ENCODE measurements at regions not wholly inside any gene's neighbourhood (a gene's known extent, or its start where the extent isn't known, plus 50 kb on each side); places are given as distances from the start of the nearest gene placed in this dataset.

DNA sequence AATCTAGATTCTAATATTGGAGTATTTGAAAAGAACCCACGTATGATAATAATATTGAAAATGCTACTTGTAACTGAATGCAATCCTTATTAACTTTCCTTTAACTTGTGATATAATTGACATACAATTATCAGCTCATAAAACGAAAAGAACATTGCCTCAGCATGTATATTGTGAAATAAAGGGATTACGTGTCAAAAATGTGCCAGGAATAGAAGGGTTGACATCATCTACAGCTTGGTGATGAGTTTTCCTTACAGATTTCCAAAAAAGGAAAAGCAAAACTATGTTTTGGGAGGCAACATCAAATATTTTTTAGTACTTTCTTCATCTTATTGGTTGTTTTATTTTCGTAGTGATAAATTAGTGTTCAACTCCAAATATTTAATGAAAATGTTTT is 266.0 kb upstream of the PTGER4 start:
- DNase-seq, result no peak

DNA sequence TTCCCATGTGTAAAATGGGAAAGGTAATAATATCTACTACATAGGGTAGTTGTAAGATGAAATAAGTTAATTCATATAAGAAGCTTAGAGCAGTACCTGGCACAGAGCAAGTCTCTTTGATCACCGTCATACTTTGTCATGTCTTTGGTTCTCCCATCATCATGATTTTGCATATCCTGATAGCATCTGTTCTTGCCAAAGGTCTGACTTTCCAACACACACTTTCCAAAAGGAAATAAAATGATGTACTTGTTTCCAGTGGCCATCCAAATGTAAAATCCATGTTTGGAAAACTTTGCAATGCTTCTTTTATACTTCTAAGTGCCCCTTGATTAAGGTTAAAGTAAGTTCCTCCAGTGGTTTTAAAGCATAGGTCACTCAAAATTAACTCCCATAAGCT is 266.9 kb upstream of the PTGER4 start:
- no peak for DNase-seq

DNA sequence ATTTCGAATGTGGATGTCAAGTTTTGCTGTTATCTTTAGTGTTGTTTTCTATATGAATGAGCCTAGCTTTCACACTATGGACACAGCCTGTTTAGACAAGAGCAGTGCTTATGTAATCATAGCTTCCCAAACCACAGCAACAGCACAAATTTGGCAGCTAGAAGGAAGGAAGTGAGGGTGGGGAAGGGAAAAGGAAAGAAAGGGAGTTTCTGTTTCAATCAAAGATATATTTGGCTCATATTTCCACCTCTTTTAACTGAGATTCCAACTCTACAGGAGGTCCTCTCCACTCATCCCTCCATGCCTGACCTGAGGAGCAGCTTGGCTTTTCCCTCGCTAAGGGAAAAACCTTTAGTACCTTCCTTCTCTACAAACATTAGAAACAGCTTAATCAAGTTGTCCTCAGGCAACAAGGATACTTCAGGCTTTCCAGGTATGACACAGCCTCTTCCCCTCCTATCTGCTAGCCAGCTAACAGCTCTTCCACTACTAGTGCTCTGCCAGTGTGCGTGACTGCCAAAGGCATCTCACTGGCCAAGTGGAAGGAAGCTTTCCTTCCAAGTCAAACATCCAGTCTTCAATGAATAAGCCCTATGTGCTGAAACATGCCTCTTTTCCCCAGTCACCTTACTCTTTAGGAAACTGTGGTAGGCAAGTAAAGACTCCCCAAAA is 268.6 kb upstream of the PTGER4 start:
- no peak for DNase-seq

DNA sequence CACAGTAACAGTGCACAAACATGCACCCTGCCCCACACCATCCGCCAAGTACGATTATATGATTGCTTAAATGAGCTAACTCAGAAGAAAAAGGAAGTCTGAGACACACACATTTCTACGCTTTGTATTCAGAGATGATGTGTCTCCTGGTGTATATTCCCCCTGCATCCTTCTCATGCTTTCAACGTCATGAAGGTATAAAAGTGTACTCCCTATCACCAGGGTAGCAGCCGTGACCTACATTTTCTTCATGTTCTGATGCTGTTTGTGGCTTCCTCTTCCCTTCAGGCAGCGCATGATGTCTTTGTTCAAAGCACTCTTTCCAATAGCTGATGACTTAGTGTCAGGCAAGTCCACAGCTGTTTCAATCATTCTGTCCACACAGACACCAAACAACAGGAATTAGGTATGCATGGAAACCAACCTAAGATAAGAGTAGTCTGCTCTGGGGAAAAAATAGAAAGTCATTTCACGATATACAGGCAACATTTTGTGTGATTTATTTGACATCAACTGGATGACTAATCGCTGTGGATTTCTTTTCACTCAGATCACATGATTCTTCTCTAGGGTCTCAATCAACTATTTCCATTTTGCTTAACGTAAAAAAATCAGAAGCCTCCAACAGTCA is 269.4 kb upstream of the PTGER4 start:
- DNase-seq, result no peak

DNA sequence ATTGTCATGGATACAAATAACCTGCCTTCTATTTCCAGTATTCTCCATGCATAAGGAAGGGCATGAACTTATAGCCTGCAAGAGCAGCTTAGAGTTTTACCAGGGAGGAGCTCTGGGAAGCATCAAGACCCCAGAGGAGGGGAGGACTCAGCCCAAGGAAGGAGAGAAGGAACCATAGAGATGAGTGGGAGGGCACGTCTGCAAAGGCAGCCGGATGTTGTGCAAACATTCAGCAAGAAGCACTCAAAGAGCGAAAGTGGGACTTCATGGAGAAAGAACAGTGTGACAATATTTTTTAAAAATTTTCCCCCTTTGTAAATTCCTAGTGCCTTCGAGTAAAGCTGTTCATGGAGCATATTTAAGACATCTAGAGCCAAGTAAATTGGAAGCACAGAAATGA is 270.1 kb upstream of the PTGER4 start:
- no peak for DNase-seq

DNA sequence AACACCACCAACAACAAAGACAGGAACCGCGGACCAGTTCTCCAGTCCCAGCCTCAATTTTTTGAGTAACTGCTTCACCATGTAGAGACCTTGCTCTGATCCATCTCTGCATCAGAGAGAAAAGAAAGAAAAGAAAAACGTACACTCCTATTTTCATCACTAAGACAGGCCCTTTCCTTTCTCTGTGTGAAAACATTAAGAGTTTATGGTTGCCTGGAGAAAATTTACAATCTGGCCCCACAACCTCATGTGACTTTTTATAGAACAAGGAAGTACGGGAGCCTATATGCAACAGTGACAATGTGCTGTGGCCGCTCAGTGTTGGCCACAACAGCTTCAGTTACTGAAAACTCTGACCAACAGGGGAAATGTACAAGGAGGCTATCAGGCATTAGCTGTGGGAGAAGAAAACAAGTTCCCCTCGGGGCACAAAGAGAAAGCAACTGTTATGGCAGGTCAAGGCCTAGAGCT is 272.9 kb upstream of the PTGER4 start:
- DNase-seq, result no peak

DNA sequence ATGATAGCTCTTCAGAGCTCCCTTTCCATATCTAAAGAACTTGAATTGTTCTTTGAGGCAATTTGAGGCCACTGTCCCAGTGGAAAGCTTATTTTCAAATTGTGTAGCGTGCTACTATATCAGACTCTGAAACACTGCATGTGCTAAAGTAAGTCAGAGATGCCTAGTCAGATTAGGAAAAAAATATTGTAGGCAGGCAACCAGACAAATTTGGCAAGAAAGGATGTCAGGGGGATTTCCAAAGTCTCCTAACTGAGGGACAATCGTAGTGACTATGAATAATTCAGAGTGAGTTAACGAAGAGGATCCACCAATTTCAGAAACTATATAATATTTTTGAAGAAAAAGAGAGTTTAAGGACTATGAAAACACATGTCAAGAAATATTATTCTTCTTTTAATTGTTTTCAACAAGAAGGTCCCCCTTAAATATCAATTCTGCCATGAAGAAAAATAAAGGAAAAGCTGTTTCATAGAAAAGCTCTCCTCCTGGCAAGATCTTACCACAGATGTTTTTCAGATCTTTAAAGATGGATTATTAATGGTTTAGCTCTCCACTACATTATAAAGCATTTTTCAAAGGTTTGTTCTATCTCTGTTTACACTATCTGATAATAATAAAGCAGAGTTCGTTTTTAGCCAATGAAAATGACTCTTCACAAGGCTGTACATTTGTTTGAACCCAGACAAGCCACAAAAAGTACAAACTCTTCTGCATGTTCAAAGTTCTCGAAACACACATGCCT is 273.5 kb upstream of the PTGER4 start:
- DNase-seq, result no peak

DNA sequence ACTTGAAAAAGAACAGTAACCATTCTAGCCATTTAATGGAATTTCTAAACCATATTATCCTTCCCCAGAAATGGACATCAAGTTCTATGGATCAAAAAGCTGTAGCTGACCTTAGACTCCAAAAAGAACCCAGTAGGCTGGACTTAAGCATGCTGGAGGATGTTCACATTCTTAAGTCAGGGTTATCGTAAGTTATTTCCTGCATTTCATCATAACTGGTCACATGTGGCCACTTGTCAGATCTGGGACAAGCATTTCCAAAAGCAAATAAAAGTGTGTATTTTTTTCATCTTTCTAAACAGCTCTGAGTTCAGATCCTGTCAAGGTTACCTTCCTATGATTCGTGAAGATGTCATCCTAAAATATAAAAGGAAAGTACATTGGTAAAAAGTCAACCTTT is 274.5 kb upstream of the PTGER4 start:
- DNase-seq, result no peak

DNA sequence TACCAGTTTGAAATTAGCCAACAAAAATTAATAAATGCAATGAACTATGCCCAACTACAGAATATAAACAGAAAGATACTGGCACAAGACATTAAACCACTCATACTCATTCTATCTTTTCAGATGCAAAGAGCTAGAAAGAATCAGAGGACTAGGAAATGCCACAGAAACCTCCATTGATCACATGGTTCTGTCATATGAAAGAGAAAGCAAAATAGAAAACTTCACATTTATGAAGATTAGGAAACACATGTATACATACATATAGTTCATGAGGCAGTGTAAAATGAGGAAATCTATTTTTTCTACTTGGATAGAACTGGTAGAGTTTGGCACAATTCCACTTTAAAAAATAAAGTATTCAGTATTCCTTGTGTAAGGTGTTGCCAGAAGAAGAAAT is 275.1 kb upstream of the PTGER4 start:
- DNase-seq, result no peak

DNA sequence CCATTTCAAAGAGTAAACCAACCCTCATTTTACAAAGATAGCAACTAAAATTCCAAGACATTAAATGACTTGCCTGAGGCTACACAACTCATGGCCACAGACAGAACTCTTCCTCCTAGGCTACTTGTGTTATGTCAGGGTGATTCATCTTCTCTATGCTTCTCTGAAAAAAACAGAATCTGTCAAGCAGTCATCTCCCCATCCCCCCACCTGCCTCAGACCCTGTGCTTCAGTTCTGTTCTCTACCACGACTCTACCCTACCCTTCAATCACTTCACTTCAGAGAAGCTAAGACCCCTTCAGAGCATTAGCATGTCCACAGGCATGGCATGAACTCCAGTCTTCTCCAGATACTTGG is 277.7 kb upstream of the PTGER4 start:
- no peak for DNase-seq

DNA sequence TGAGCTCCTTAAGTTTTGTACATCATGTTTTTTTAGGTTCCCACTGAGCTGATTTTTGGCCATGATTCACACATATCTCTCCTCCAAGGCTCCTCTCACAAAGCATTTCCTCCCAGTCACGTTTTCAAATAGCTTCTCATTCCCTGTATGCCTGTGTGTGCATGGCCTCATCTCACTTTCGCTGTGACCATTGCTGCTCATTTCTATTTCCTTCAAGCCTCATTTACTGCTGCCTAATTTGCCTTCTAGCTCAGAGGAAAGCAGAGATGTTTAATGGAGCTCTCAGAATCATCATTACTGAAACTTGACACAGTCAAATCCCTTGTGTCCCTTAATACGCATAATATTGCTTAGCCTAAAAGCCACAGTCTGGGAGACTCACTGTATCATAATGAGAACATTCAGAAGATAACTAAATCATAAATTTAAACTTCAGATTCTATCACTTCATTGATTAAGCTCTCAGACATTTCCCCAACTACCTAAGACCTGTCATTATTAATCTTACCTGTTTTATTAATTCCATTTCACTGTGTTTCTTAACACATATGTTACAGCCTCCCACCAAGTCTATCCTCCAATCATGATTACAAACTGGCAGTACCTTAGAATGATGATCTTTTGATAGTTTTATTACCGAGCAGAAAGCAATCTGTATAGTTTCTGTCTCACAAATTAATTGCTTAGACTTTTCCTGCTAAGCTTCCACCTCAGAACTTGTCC is 278.3 kb upstream of the PTGER4 start:
- DNase-seq, result no peak

DNA sequence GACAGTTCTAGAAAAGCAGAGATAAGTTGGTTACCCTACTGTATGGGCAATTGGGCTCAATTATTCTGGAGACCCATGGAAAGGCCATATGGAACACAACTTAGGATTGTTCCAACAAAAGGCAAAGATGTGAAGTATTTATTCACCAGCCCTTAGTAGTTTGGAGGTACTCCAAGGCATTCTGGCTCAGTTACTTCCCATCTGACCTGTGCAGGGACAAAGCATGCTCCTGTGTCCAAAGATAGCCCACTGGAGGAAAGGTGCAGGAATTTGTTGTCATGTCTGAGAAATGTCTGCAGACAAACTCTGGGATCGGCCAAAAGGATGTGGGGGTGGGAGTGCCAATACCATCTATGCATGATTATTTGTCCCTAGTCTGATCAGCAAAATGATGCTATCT is 279.5 kb upstream of the PTGER4 start:
- no peak for DNase-seq

DNA sequence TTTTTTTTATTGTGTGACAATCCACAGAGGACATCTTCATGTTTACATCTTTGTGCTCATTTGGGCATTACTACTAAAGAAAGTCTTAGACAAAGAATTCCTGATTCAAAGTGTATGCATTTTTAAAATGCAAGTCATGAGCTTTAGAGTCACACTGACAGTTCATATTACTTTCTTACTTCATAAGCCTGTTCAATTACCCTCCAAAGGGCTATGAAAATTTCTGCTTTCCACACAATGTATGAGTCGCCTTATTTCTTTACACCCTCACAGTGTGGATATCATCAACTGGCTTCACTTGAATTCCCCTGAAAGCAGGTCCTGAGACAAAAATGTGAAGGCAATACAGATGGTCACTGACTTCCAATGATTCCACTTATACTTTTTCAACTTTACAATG is 280.4 kb upstream of the PTGER4 start:
- DNase-seq, result no peak

DNA sequence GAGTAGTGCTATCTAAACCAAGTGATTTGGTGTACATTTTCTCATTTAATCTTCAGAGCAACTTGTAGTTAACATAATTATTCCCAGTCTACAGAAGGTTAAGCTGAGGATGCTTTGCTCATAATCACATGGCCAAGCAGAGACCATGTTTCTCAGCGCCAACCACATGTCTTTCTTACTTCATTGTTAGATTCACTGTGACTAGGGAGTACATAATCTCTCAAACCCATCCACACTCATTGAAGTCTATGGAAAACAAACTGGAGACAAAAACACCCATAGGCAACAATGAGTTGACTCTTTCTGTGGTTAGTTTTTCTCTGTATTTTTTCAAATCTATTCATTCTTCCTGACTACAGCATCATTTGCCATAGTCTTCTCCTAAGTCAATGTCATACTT is 281.7 kb upstream of the PTGER4 start:
- no peak for DNase-seq

DNA sequence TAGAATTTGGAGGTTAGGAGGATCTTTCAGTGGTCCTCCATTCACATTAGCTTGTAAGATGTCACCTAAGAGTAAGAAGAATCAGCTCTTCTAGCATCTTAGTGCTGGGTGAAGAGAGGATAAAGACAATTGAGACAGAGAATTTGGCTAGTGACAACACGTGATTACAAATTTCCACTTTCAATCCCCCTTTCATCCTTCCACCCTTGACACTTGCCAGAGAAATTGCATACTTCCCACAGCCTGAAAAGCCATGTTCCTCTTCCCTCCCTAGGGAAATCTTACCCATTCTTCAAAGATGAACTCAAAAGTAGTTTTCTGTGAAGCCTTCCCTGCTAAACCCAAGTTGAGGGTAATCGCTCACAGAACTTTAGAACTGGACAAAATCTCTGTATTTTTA is 282.6 kb upstream of the PTGER4 start:
- DNase-seq, result no peak

DNA sequence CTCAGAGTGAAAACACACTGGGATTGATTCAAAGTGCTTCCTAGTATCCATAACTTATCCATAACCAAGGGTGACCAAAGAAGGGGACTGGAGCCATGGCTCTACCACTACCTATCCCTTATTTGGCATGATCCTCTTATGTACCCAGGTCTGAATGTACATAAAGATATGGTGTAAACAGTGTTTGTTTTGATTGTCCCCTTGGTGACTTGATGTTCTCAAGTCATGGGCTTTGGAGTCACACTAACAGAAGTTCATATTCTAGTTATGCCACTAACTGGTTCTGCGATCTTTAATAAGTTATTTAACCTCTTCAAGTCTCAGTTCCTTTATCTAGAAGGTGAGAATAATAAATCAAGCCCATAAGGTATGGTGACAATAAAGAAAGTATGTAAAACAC is 283.4 kb upstream of the PTGER4 start:
- no peak for DNase-seq

DNA sequence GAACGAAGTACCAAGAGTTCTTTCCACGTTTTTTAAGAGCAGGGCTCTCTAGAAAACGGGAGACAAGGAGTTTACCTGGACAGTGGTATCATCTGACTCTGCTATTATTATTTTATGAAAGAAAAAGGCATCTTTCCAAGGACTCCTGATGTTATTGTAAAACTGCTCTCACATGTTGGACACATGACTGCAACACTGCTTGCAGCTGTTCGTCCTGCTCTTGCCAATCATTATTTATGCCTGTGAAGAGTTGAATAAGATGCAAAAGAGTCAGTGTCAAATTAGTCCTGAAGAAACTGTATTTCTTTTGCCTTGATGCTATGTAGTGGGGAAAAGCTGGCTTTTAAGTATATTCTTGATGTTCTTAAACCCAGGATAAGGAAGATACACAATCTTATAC is 284.5 kb upstream of the PTGER4 start:
- no peak for DNase-seq

DNA sequence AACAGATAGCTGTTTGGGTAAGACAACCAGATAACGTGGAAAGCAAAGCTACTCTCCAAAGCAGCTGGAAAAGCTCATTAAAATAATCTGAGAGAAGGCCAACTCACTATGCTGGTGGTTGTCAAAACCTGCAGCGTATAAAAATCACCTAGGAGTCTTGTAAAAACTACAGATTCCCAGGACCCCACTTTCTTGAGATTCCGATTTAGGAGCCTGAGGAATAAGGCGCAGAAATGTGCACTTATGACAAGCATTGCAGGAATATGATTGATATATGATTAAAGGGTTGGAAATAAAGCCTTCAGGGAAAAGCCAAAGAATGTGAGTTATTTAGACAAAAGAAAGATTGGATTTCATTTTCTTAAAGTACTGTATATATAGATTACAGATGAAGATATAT is 285.0 kb upstream of the PTGER4 start:
- DNase-seq, result peak; percentile 0

DNA sequence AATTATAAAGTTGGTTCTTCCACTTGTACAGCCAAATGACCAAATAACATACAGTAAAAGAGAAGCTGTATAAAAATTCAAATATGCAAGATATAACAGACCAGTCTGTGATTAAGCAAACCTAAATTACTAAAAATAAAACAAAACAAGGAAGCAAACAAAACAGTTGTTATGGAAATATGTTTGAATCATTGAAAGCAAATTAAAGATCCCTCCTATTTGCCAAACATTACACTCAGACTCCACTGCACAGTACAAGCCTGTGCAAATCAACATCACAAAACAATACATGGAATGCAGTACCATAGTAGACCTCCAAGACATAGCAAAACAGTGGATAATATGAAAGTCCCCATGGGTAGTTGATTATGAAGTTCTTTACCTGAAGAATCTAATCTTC is 288.1 kb upstream of the PTGER4 start:
- no peak for DNase-seq

DNA sequence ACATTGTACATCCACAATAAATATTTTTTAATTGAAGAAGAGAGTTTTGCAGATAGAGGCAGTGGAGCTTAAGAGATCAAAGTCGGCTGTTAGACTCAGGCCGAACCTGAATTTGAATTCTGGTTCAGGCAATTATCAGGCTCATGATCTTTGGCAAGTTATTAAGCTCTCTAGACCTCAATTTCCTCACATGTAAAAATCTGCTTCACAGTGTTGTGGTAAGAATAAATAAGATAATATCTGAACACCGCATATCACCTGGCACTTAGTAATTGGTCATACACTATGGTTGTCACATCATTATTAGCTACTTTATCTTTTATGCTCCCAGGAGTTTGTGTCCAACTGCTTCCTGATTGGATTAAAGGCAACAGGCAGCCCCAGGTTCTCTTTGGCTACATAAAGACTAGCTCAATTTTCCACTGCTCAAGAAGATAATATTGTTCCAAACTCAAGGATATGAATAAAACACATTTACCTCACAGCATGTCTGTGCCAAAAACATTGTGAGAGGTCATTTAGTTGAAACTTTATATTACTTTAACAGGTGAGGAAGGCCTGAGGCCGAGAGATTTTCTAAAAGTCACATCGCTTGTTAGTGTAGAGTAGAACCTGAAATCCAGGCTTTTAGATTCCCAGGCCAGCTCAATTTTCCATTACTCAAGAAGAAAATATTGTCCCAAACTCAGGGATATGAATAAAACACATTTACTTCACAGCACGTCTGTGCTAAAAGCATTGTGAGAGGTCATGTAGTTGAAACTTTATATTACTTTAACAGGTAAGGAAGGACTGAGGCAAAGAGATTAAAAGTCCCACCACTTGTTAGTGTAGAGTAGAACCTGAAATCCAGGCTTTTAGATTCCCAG is 289.2 kb upstream of the PTGER4 start:
- DNase-seq, result no peak

DNA sequence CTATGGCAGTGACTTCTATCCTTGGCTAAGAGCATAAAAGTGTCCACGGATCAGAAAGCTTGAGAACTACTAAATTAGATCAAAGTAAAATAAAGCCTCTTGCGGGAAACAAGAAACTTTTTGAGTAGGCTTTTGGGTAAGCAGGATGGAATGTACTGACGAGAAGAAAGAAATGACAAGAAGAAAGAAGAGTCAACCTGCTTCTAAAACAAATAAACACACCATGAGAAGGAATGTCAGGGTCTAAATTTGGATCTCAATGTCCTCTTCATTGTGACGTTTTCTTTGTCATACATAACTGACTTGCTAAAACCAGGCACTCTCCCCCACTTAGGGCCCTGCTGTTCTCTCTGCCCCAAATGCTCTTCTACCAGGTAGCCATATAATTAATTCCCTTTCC is 290.1 kb upstream of the PTGER4 start:
- no peak for DNase-seq

DNA sequence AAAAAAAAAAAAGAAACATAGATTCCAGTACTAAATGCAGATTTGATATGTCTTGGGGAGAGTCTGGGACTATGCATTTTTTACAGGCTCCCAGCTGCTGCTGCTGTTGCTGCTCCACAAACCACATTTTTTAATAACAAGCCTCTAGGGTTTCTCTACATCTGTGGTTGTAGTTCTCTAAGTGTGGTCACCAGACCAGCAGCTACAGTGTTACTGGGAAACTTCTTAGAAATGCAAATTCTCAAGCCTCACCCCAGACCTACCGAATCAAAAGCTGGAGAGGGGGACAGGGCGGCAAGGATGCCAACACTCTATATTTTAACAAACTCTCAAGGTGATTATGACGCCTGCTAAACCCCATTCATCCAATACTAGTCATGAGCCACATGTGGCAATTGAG is 293.4 kb upstream of the PTGER4 start:
- DNase-seq, result no peak

DNA sequence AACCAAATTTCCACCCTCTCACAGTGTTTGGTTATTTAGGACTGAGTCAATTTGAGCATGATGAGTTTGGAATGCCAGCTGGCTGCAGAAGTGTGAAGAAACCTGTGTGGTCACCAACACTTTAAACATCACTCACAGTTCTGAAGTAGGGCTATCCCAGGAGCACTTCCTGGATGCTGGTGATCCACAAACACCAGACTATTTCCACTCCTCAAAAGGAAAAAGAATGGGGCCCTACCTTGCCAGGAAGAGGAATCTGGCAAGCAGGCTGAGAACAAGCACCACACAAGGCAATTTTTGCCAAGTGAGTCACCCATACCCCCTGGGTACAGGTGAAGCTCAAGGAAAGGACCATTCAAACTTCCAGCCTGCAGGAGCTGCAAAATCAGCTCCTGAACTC is 294.2 kb upstream of the PTGER4 start:
- no peak for DNase-seq
